HEK293 (cell line): ENCODE measurements at regions not wholly inside any gene's neighbourhood (a gene's known extent, or its start where the extent isn't known, plus 50 kb on each side); places are given as distances from the start of the nearest gene placed in this dataset.

Experiments used
- CTCF ChIP-seq: fragments of 450-650 bp; formaldehyde crosslinking; IDR thresholded peaks from 2 replicates; pipeline ENCODE4 v1.5.1; 2016; ENCODE audit warnings: missing biosample characterization, missing genetic modification characterization
- KLF1 ChIP-seq: fragments of 450-650 bp; formaldehyde crosslinking; IDR thresholded peaks from 2 replicates; pipeline ENCODE4 v1.5.1; 2016; ENCODE audit warnings: missing biosample characterization, missing genetic modification characterization
- PATZ1 ChIP-seq: fragments of 450-650 bp; formaldehyde crosslinking; IDR thresholded peaks from 2 replicates; pipeline ENCODE4 v1.5.1; 2016; ENCODE audit warnings: missing biosample characterization, missing genetic modification characterization
- ZBTB17 ChIP-seq: fragments of 450-650 bp; formaldehyde crosslinking; IDR thresholded peaks from 2 replicates; pipeline ENCODE4 v1.5.1; 2016; ENCODE audit warnings: missing biosample characterization, missing genetic modification characterization
- ZBTB26 ChIP-seq: fragments of 450-650 bp; formaldehyde crosslinking; optimal IDR thresholded peaks from 2 replicates; pipeline ENCODE3; 2016; ENCODE audit warnings: missing biosample characterization, mild to moderate bottlenecking, missing genetic modification characterization
- ZBTB44 ChIP-seq: fragments of 450-650 bp; IDR thresholded peaks from 2 replicates; pipeline ENCODE4 v1.5.1; 2018; ENCODE audit warnings: missing biosample characterization, mild to moderate bottlenecking, missing genetic modification characterization
- ZBTB49 ChIP-seq: fragments of 450-650 bp; formaldehyde crosslinking; IDR thresholded peaks from 2 replicates; pipeline ENCODE4 v1.5.1; 2016; ENCODE audit warnings: missing biosample characterization, missing genetic modification characterization, low read depth
- ZNF114 ChIP-seq: fragments of 450-650 bp; formaldehyde crosslinking; IDR thresholded peaks from 2 replicates; pipeline ENCODE4 v1.5.0; 2017; ENCODE audit warnings: missing biosample characterization, missing genetic modification characterization
- ZNF239 ChIP-seq: fragments of 450-650 bp; formaldehyde crosslinking; IDR thresholded peaks from 2 replicates; pipeline ENCODE4 v1.5.1; 2016; ENCODE audit warnings: missing biosample characterization, missing genetic modification characterization
- ZNF26 ChIP-seq: fragments of 450-650 bp; formaldehyde crosslinking; IDR thresholded peaks from 2 replicates; pipeline ENCODE4 v1.5.1; 2016; ENCODE audit warnings: missing biosample characterization, missing genetic modification characterization
- ZNF610 ChIP-seq: fragments of 450-650 bp; formaldehyde crosslinking; IDR thresholded peaks from 2 replicates; pipeline ENCODE4 v1.5.1; 2016; ENCODE audit warnings: missing biosample characterization, missing genetic modification characterization, borderline replicate concordance
- ZNF777 ChIP-seq: fragments of 450-650 bp; formaldehyde crosslinking; IDR thresholded peaks from 2 replicates; pipeline ENCODE4 v1.5.1; 2017; ENCODE audit warnings: missing biosample characterization, missing genetic modification characterization, borderline replicate concordance
- ZNF837 ChIP-seq: fragments of 450-650 bp; formaldehyde crosslinking; IDR thresholded peaks from 2 replicates; pipeline ENCODE4 v1.5.1; 2016; ENCODE audit warnings: missing biosample characterization, missing genetic modification characterization
- TF ChIP-seq, protein P1 (sequence below): fragments of 450-650 bp; IDR thresholded peaks from 2 replicates; pipeline ENCODE4 v1.5.1; 2018; ENCODE audit warnings: missing biosample characterization, missing genetic modification characterization

DNA sequence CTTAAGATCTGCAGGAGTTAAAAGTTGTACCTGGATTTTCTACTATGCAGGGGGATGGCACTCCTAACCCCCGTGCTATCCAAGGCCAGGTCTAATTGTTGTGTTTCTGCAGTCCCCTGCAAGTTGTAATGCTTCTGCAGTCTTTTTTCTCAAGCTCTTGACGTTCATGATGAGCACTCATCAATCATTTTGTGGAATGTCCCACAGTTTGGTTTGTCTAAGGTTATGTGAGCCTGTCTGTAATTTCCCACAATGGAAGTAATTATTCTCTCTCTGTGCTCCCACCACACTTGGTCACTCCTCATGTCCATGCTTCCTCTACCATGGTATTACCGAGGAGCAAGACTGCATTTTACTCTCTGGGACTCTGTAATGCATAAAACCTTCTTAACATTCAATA lies 107.6 kb upstream of the SSTR4 start:
- no peak for TF ChIP-seq ZNF837
- no peak for TF ChIP-seq CTCF (tag by site-specific recombination)
- no peak for TF ChIP-seq ZBTB17 (tag by site-specific recombination)
- TF ChIP-seq ZNF610 (tag by site-specific recombination): no peak
- no peak for TF ChIP-seq ZBTB44 (tag by site-specific recombination)
- no peak for TF ChIP-seq ZBTB49
- TF ChIP-seq ZNF26 (tag by site-specific recombination): no peak
- no peak for TF ChIP-seq KLF1 (tag by site-specific recombination)
- TF ChIP-seq ZNF777 (tag by site-specific recombination): no peak
- no peak for TF ChIP-seq PATZ1 (tag by site-specific recombination)
- TF ChIP-seq, protein P1, sequence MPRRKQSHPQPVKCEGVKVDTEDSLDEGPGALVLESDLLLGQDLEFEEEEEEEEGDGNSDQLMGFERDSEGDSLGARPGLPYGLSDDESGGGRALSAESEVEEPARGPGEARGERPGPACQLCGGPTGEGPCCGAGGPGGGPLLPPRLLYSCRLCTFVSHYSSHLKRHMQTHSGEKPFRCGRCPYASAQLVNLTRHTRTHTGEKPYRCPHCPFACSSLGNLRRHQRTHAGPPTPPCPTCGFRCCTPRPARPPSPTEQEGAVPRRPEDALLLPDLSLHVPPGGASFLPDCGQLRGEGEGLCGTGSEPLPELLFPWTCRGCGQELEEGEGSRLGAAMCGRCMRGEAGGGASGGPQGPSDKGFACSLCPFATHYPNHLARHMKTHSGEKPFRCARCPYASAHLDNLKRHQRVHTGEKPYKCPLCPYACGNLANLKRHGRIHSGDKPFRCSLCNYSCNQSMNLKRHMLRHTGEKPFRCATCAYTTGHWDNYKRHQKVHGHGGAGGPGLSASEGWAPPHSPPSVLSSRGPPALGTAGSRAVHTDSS (tag by site-specific recombination): no peak
- no peak for TF ChIP-seq ZNF239 (tag by site-specific recombination)
- TF ChIP-seq ZBTB26 (tag by site-specific recombination): no peak
- no peak for TF ChIP-seq ZNF114 (tag by site-specific recombination)
